Neural progenitor cell (in vitro differentiated cells): ENCODE measurements at regions not wholly inside any gene's neighbourhood (a gene's known extent, or its start where the extent isn't known, plus 50 kb on each side); places are given as distances from the start of the nearest gene placed in this dataset.
"Not testable (repeated sequence)": the region's sequence is repeated elsewhere in the genome, so short reads cannot be mapped to it uniquely, and the experiment has no call there.

Experiments used
- DNase-seq: peaks from one replicate; pipeline ENCODE4 v3.0.0-alpha.2; 2016; ENCODE audit warnings: low spot score
- H2AFZ ChIP-seq: fragments of 200-600 bp; sonication (generic); replicated peaks from 2 replicates; pipeline ENCODE4 v1.6.1; 2016; ENCODE audit warnings: antibody characterized with exemption
- H3F3A ChIP-seq: fragments of 200-600 bp; sonication (generic); 2 replicates; pipeline ENCODE4 v1.6.1; 2016; ENCODE audit warnings: antibody characterized with exemption, low read depth
- H3K27ac ChIP-seq: fragments of 200-600 bp; sonication (generic); 2 replicates; pipeline ENCODE4 v1.5.1; 2016; ENCODE audit warnings: mild to moderate bottlenecking
- H3K27me3 ChIP-seq: fragments of 200-600 bp; sonication (generic); 2 replicates; pipeline ENCODE4 v1.6.1; 2016; ENCODE audit warnings: mild to moderate bottlenecking, moderate library complexity
- H3K36me3 ChIP-seq: fragments of 200-600 bp; sonication (generic); 2 replicates; pipeline ENCODE4 v1.5.1; 2016
- H3K4me1 ChIP-seq: fragments of 200-600 bp; sonication (generic); 2 replicates; pipeline ENCODE4 v1.6.1; 2016; ENCODE audit warnings: mixed run types
- H3K4me2 ChIP-seq: fragments of 200-600 bp; sonication (generic); 2 replicates; pipeline ENCODE4 v1.6.1; 2016
- H3K4me3 ChIP-seq: fragments of 200-600 bp; sonication (generic); 2 replicates; pipeline ENCODE4 v1.5.1; 2016
- H3K79me2 ChIP-seq: fragments of 200-600 bp; sonication (generic); 2 replicates; pipeline ENCODE4 v1.6.1; 2016; ENCODE audit warnings: low read depth
- H3K9ac ChIP-seq: fragments of 200-600 bp; sonication (generic); 2 replicates; pipeline ENCODE4 v1.6.1; 2016
- H3K9me3 ChIP-seq: fragments of 200-600 bp; sonication (generic); 2 replicates; pipeline ENCODE4 v1.5.1; 2016; ENCODE audit warnings: low read depth
- H4K20me1 ChIP-seq: fragments of 200-600 bp; sonication (generic); 2 replicates; pipeline ENCODE4 v1.6.1; 2016; ENCODE audit warnings: low read depth
- H3K27ac Mint-ChIP-seq: 3 replicates; pipeline ENCODE4 v1.8.0; 2021; ENCODE audit warnings: mixed read lengths
- H3K27me3 Mint-ChIP-seq: 2 replicates; pipeline ENCODE4 v1.8.0; 2022; ENCODE audit warnings: low read depth, mild to moderate bottlenecking, inconsistent platforms, moderate library complexity, mixed read lengths; ENCODE audit not compliant: insufficient read depth
- H3K36me3 Mint-ChIP-seq: 3 replicates; pipeline ENCODE4 v1.8.0; 2021; ENCODE audit warnings: mixed read lengths
- H3K4me1 Mint-ChIP-seq: 3 replicates; pipeline ENCODE4 v1.8.0; 2021; ENCODE audit warnings: mixed read lengths
- H3K4me3 Mint-ChIP-seq: 3 replicates; pipeline ENCODE4 v1.8.0; 2021; ENCODE audit warnings: mild to moderate bottlenecking, moderate library complexity, mixed read lengths
- H3K9me3 Mint-ChIP-seq: 3 replicates; pipeline ENCODE4 v1.8.0; 2020; ENCODE audit warnings: mixed read lengths
- EZH2 ChIP-seq: fragments of 200-600 bp; sonication (generic); IDR thresholded peaks from 2 replicates; pipeline ENCODE4 v1.6.1; 2017; ENCODE audit warnings: antibody characterized with exemption, mild to moderate bottlenecking, moderate library complexity
- EZH2phosphoT487 ChIP-seq: fragments of 200-600 bp; sonication (generic); IDR thresholded peaks from 2 replicates; pipeline ENCODE4 v1.6.1; 2017; ENCODE audit warnings: antibody characterized with exemption
- TF ChIP-seq, protein P1 (sequence below): fragments of 200-600 bp; sonication (generic); IDR thresholded peaks from 2 replicates; pipeline ENCODE4 v1.5.1; 2017; ENCODE audit warnings: antibody characterized with exemption, mild to moderate bottlenecking

DNA sequence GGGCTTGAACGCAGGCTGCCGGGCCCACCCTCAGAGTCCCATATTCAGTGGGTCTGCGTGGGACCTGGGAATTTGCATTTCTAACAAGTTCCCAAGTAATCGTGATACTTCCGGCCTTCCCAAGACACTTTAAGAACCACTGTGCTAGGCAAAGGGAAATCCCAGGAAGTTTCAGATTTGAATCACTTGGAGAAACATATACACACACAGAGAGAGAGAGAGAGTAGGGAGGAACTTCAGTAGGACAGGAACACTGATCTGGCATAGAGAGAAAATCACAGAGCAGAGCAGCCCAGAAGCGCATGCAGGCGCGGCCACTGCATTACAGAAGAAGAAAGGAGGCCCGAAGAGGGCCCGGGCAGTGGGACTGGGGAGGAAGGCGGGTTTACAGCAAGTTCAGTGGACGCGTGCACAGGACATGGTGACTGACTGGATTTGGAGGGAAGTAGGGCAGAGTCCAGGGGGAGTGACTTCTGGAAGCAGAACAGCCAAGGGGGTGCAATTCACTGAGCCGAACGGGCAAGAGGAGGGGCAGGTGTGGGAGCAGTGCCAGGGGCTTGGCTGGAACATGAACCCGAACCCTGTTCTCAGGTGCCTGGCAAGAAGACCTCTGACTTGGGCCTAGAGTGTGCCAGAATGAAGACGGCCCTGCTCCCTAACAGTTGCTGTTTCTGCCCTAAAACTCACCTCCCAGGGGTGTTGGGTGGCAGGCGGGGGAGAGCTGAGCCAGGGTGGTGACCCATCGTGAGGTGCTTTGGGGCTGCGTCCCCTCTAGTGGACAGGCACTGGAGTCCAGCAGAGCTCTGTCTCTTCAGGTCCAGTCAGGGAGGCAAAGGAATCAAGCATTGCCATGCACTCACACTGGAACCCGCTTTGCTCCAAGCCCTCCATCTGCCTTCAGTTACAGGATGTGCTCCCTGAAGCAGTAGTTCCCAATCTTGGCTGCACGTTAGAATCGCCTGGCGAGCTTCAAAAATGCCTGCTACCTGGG lies 101.3 kb upstream of the HES1 start:
- H3K9me3 Mint-ChIP-seq, result no peaks in the 10 kb centered on the region
- peaks cover 20% of the 10 kb centered on the region for H3K27me3 Mint-ChIP-seq
- Histone ChIP-seq H3K4me2 (no peak overlapping the region), H3K4me1 (peaks cover 33% of the 10 kb centered on the region), H2AFZ (no peak overlapping the region), H3K27ac (no peak overlapping the region), H3K36me3 (no peaks in the 10 kb centered on the region), H3K27me3 (no peaks in the 10 kb centered on the region), H3K4me3 (no peak overlapping the region), H3K9me3 (no peaks in the 10 kb centered on the region), H3K9ac (no peak overlapping the region), H3F3A (peaks cover 18% of the 10 kb centered on the region), H3K79me2 (no peaks in the 10 kb centered on the region), H4K20me1 (no peaks in the 10 kb centered on the region)
- H3K4me3 Mint-ChIP-seq, result no peak overlapping the region
- peaks cover 49% of the 10 kb centered on the region for H3K4me1 Mint-ChIP-seq
- no peak for DNase-seq
- no peaks in the 10 kb centered on the region for H3K36me3 Mint-ChIP-seq
- no peak for TF ChIP-seq EZH2
- TF ChIP-seq, protein P1, sequence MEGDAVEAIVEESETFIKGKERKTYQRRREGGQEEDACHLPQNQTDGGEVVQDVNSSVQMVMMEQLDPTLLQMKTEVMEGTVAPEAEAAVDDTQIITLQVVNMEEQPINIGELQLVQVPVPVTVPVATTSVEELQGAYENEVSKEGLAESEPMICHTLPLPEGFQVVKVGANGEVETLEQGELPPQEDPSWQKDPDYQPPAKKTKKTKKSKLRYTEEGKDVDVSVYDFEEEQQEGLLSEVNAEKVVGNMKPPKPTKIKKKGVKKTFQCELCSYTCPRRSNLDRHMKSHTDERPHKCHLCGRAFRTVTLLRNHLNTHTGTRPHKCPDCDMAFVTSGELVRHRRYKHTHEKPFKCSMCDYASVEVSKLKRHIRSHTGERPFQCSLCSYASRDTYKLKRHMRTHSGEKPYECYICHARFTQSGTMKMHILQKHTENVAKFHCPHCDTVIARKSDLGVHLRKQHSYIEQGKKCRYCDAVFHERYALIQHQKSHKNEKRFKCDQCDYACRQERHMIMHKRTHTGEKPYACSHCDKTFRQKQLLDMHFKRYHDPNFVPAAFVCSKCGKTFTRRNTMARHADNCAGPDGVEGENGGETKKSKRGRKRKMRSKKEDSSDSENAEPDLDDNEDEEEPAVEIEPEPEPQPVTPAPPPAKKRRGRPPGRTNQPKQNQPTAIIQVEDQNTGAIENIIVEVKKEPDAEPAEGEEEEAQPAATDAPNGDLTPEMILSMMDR, result no peak
- no peak overlapping the region for H3K27ac Mint-ChIP-seq

DNA sequence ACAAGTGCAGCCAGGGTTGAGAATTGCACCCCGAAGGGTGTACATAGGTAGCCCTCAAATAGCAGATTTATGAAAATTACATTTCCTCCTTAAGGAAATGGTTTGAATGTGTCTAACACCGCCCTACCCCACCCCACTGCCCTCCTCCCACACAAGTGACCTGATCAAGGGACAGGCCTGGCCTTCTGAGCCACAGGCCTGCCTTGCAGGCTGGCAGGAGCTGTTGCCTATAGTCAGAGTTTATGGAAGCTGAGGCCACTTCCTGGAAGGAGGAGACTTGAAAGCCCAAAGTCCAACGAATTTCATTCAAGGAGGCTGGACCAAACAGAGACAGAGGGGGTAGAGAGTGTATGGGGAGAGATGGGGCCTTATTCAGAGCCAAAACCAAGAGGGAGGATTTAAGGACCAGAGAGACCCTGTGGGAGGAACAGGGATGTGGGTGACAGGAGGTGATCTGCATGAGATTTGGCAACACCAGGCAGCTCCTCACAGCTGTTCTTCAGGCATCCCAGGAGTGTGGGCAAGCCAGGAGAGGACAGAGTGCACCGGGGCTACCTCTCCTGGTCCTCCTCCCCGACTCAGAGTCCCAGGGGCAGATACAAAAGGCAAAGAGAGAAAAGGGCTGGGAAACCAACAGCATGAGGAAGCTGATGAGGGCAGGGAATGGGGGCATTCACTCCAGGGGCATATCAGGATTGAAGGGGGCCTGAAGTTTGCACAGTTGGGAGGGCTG lies 100.4 kb upstream of the HES1 start:
- Mint-ChIP-seq H3K36me3 (no peaks in the 10 kb centered on the region), H3K4me1 (peaks cover 49% of the 10 kb centered on the region), H3K27ac (peak overlapping the region; percentile 67), H3K9me3 (no peaks in the 10 kb centered on the region), H3K27me3 (peaks cover 15% of the 10 kb centered on the region), H3K4me3 (no peak overlapping the region)
- TF ChIP-seq EZH2phosphoT487 (no peak), EZH2 (no peak)
- TF ChIP-seq, protein P1, result no peak
- Histone ChIP-seq H2AFZ (no peak overlapping the region), H3F3A (peaks cover 18% of the 10 kb centered on the region), H3K9ac (no peak overlapping the region), H4K20me1 (no peaks in the 10 kb centered on the region), H3K9me3 (no peaks in the 10 kb centered on the region), H3K4me2 (no peak overlapping the region), H3K79me2 (no peaks in the 10 kb centered on the region), H3K36me3 (no peaks in the 10 kb centered on the region), H3K27ac (no peak overlapping the region), H3K27me3 (no peaks in the 10 kb centered on the region), H3K4me1 (peaks cover 33% of the 10 kb centered on the region), H3K4me3 (no peak overlapping the region)
- DNase-seq, result no peak

DNA sequence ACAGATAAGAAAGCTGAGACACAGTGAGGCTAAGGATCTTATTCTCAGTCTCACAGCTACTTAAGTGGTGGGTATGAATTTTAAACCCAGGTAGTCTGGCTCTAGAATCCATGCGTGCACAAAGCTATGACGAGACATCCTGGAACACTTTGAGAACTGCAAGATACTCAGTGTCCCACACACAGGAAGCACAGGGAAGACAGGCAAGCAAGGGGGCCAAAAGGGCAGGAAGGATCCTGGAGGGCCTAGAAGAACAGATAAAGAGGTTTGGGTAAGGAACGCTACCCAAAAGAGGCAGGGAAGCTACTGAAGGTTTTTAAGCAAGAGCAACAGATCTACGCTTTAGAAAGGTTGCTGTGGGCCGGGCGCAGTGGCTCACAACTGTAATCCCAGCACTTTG lies 99.1 kb upstream of the HES1 start:
- no peak overlapping the region for H3K4me2 ChIP-seq
- H3K4me1 Mint-ChIP-seq, result peaks cover 50% of the 10 kb centered on the region
- no peak overlapping the region for H3K27ac ChIP-seq
- H3K9ac ChIP-seq, result no peak overlapping the region
- H4K20me1 ChIP-seq, result no peaks in the 10 kb centered on the region
- peaks cover 22% of the 10 kb centered on the region for H3K27me3 Mint-ChIP-seq
- no peaks in the 10 kb centered on the region for H3K9me3 Mint-ChIP-seq
- TF ChIP-seq EZH2, result no peak
- TF ChIP-seq, protein P1, result no peak
- no peak overlapping the region for H3K4me3 Mint-ChIP-seq
- no peak overlapping the region for H3K4me3 ChIP-seq
- peaks cover 32% of the 10 kb centered on the region for H3K4me1 ChIP-seq
- peaks cover 18% of the 10 kb centered on the region for H3F3A ChIP-seq
- no peaks in the 10 kb centered on the region for H3K36me3 Mint-ChIP-seq
- H3K79me2 ChIP-seq, result no peaks in the 10 kb centered on the region
- no peak overlapping the region for H3K27ac Mint-ChIP-seq
- no peaks in the 10 kb centered on the region for H3K36me3 ChIP-seq
- H2AFZ ChIP-seq, result no peak overlapping the region
- DNase-seq, result no peak
- no peaks in the 10 kb centered on the region for H3K9me3 ChIP-seq
- H3K27me3 ChIP-seq, result no peaks in the 10 kb centered on the region

DNA sequence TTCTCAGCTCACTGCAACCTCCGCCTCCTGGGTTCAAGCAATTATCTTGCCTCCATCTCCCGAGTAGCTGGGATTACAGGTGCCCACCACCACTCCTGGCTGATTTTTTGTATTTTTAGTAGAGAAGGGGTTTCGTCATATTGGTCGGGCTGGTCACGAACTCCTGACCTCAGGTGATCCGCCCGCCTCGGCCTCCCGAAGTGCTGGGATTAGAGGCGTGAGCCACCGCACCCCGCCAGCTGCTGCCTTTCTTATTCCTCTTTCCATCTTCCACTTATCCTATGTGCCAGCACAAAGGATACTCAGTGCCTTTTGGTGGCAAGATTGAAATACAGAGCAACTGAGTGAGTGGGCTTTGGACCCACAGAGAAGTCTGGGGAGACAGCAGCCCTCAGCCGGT lies 97.6 kb upstream of the HES1 start:
- H3K4me3 Mint-ChIP-seq, H3K79me2 ChIP-seq, H3K9me3 Mint-ChIP-seq, H3K4me2 ChIP-seq, H3K36me3 ChIP-seq, H3K9me3 ChIP-seq, DNase-seq, H3K9ac ChIP-seq, H3K4me3 ChIP-seq, H4K20me1 ChIP-seq, H3K36me3 Mint-ChIP-seq, H3K27ac ChIP-seq, H2AFZ ChIP-seq, H3K27me3 ChIP-seq: not testable (repeated sequence)
- peaks cover 37% of the 10 kb centered on the region for H3K4me1 Mint-ChIP-seq
- Histone ChIP-seq H3K4me1 (peaks cover 17% of the 10 kb centered on the region), H3F3A (peaks cover 12% of the 10 kb centered on the region)
- H3K27me3 Mint-ChIP-seq, result peaks cover 17% of the 10 kb centered on the region
- H3K27ac Mint-ChIP-seq, result peak overlapping the region; percentile 67
